ENCODE measurements at regions not wholly inside any gene's neighbourhood (a gene's known extent, or its start where the extent isn't known, plus 50 kb on each side); places are given as distances from the start of the nearest gene placed in this dataset.

DNA sequence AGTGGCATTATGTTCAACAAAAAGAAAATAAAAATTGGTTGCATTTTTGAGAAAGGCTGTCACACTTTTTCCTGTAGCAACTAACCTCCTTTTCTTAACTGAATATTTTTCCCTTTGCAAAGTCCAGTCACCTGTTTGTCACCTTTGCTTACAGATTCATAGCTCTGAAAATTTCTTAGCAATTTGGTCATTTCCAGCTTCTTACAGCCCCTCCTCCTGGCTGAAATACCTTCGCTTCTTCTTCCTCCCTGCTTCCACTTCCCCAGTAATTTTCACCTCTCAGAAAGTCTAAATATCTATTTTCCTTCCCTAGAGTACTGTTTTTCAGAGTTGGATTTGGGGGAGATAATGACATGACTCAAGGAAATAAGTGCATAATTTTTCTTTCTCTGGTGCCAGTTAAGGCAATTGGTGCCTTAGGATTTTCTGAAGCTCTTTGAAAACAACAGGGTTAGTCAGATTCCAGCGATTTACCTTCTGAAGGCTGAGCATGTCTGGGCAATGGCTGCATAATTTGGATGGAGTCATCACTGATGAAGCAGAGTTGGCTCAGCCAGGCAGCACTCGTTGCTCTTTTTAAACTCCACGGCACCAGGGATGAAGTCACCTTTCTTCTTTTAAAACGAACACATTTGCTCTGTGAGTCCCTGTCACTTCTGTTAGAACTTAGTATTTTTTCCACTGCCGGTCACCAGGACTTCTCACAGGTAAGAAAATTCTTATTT lies 62.1 kb upstream of the AMOTL1 start:
- no peak for TF ChIP-seq CTCF (conservative IDR thresholded peaks at IDR 0.05)
- no peak for TF ChIP-seq ZFX (IDR thresholded peaks at IDR 0.05)

Measured in C4-2B (cell line).